Neuron (in vitro differentiated cells): ENCODE measurements at regions not wholly inside any gene's neighbourhood (a gene's known extent, or its start where the extent isn't known, plus 50 kb on each side); places are given as distances from the start of the nearest gene placed in this dataset.

ENCODE experiments used
- H2AFZ ChIP-seq: one replicate; pipeline ENCODE4 v1.6.1; 2013; ENCODE audit warnings: low read depth, mild to moderate bottlenecking, inconsistent platforms, low read length, moderate library complexity
- H3K27me3 ChIP-seq: one replicate; pipeline ENCODE4 v1.6.1; 2013; ENCODE audit warnings: low read length; ENCODE audit not compliant: insufficient read depth
- H3K36me3 ChIP-seq: one replicate; pipeline ENCODE4 v1.6.1; 2013; ENCODE audit warnings: low read length; ENCODE audit not compliant: insufficient read depth
- H3K4me1 ChIP-seq: one replicate; pipeline ENCODE4 v1.6.1; 2013; ENCODE audit warnings: low read length; ENCODE audit not compliant: insufficient read depth
- H3K4me3 ChIP-seq: 2 replicates; pipeline ENCODE4 v1.5.1; 2013; ENCODE audit warnings: mild to moderate bottlenecking, low read length, moderate library complexity
- H3K9me3 ChIP-seq: one replicate; pipeline ENCODE4 v1.6.1; 2013; ENCODE audit warnings: low read length

DNA sequence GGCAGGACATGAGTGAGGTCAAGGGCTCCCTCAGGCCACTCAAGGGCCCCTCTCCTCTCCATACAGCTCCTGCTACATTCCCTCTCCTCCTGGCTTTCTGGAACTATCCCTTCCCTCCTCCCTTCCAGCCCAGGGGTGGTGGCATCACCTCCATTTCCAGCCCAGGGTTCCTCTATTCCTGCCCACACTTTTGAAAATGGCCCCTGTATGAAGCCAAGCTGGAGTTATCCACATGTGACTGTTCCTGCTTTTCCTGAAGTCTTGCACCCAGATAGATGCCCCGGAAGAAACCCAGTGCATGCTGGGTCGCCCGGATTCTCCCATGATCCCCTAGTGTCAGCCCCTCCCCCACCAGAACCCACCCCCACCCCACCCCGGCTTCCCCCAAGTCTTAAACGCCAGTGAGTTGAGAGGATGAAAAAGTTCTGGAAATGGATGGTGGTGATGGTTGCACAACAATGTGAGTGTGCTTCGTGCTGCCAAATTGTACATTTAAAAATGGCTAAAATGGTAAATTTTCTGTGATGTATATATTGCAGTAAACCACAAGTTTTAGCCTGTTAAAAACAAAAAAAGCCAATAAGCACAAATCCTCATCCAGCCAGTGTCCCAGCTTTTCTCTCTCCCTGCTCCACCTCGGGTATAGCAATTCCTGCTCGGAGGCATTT lies 136.9 kb downstream of the SCARB1 start:
- H3K27me3 ChIP-seq = no peaks in the 10 kb centered on the region

GRCh38 chr12:124725597-124726237 lies 137.9 kb downstream of the SCARB1 start:
- H3K9me3 ChIP-seq = peaks cover 2% of the 10 kb centered on the region
- H3K36me3 ChIP-seq = no peaks in the 10 kb centered on the region
- no peaks in the 10 kb centered on the region for H3K27me3 ChIP-seq
- no peak overlapping the region for H2AFZ ChIP-seq
- H3K4me3 ChIP-seq = no peak overlapping the region
- H3K4me1 ChIP-seq = peaks cover 3% of the 10 kb centered on the region

More for the DNA sequence above, 136.9 kb downstream of the SCARB1 start:
- Histone ChIP-seq H3K9me3 (peaks cover 2% of the 10 kb centered on the region), H3K36me3 (no peaks in the 10 kb centered on the region), H2AFZ (no peak overlapping the region), H3K4me3 (no peak overlapping the region), H3K4me1 (no peaks in the 10 kb centered on the region)

DNA sequence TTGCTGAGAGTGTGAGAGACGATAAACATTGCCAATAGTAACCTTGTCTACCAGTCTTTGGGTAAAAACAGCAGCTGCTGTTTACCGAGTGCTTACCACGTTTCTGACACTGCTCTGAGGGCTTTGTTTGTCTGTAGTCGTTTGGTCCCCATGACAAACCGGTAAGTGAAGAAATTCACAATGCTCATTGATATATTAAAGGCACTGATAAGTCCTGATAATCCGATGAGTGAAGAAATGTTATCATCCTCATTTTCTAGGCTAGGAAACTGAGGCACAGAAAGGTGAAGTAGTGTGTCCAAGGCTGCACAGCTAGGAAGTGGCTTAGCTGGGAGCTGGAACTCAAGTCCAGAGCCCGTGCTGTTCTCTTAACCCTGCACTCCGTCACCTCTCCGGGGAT lies 138.6 kb downstream of the SCARB1 start:
- peaks cover 7% of the 10 kb centered on the region for H3K4me1 ChIP-seq
- H2AFZ ChIP-seq = no peak overlapping the region
- no peaks in the 10 kb centered on the region for H3K36me3 ChIP-seq
- peaks cover 2% of the 10 kb centered on the region for H3K9me3 ChIP-seq
- no peak overlapping the region for H3K4me3 ChIP-seq
- H3K27me3 ChIP-seq = no peaks in the 10 kb centered on the region

DNA sequence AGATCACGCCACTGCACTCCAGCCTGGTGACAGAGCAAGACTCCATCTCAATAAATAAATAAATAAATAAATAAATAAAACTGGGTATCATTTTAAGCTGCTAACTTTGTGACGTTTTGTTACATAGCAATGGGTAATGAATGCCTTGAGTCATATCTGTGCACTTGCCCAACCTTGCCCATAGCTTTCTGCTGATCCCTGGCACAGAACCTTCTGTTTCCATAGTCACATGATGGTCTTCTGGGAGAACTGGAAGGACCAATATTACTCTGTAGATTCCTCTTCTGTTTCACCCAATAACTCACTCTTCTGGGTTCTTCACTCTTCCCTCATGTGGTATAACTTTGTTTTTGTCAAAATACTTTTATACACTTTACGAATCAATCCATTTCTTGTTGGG lies 140.8 kb downstream of the SCARB1 start:
- H3K4me3 ChIP-seq = no peak overlapping the region
- H3K27me3 ChIP-seq = peaks cover 5% of the 10 kb centered on the region
- H3K4me1 ChIP-seq = peaks cover 7% of the 10 kb centered on the region
- H3K36me3 ChIP-seq = no peaks in the 10 kb centered on the region
- no peak overlapping the region for H2AFZ ChIP-seq
- peaks cover 2% of the 10 kb centered on the region for H3K9me3 ChIP-seq

DNA sequence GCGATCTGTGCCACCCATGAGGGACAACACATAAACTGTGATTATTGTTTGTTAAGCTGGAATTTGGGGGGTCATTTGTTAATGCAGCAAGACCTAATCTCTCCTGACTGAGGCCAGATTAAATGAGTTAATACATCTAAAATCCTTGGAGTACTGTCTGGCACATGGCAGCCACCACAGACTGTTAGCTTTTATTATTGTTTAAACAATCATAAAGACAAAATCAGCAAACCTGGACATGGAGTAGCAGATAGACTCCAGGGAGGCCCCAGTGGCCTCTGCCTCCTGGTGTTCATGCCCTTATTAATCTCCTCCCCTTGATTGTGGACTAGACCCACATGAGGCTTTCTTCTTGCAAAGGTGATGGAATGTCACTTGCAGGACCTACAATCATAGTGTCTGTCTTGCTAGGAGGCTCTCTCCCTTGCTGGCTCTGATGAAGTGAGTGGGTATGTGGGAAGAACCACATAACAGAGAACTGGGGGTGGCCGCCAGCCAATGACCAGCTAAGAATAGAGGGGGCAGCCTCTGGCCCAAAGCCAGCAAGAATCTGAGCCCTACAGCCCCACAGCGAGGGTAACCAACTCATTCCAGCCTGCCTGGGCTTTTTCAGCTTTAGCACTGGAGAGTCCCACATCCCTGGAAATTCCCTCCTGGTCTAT lies 142.0 kb downstream of the SCARB1 start:
- H2AFZ ChIP-seq = no peak overlapping the region
- no peak overlapping the region for H3K4me3 ChIP-seq

DNA sequence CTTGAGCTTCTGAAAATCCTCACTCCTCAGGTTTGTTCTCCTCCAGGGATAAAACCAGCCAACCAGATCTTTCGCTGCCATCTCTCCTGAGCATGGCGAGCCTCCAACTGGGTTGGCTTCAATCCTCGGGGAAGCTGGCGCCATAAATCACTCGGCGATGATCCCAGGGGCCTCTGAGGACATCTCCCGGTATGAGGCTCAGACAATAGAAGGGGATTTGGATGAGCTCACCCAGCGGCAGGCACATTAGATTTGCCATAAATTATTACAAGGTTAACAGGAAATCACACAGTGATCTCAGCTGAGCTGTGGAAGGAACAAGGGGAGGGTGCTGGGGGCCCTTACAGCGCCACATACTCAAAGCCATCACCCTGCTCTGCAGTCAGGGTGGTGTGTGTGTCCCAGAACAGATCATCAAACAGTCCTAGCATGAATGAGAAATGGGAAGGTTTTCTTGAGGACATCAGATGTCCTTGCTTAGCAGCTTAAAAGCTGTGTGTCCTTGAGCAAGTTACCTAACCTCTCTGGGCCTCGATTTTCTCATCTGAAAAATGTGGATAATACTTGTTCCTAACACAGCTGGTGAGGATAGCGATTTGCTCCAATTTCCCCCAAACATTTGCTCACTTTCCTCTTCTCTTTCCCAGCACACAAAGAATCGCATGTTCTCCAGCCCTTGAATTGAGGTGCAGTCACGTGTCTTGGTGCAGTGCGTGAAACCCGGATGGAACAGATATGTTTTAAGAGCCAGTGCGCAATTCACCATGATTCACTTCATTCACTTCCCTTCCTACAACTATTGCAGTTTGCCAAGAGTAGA lies 142.8 kb downstream of the SCARB1 start:
- Histone ChIP-seq H3K27me3 (peaks cover 5% of the 10 kb centered on the region), H3K4me3 (no peak overlapping the region), H3K4me1 (peaks cover 7% of the 10 kb centered on the region), H3K36me3 (no peaks in the 10 kb centered on the region), H2AFZ (no peak overlapping the region), H3K9me3 (peaks cover 2% of the 10 kb centered on the region)

More for the DNA sequence above, 142.0 kb downstream of the SCARB1 start:
- peaks cover 5% of the 10 kb centered on the region for H3K27me3 ChIP-seq
- H3K4me1 ChIP-seq = peaks cover 7% of the 10 kb centered on the region
- no peaks in the 10 kb centered on the region for H3K36me3 ChIP-seq
- H3K9me3 ChIP-seq = peaks cover 2% of the 10 kb centered on the region

GRCh38 chr12:124720004-124720680 lies 143.5 kb downstream of the SCARB1 start:
- Histone ChIP-seq H3K9me3 (peaks cover 2% of the 10 kb centered on the region), H3K4me3 (no peak overlapping the region), H3K36me3 (no peaks in the 10 kb centered on the region), H2AFZ (no peak overlapping the region), H3K4me1 (peaks cover 7% of the 10 kb centered on the region), H3K27me3 (peaks cover 13% of the 10 kb centered on the region)

GRCh38 chr12:124719231-124719630 lies 144.4 kb downstream of the SCARB1 start:
- Histone ChIP-seq H2AFZ (no peak overlapping the region), H3K4me1 (peaks cover 7% of the 10 kb centered on the region), H3K9me3 (peaks cover 2% of the 10 kb centered on the region), H3K27me3 (peaks cover 14% of the 10 kb centered on the region), H3K4me3 (no peak overlapping the region), H3K36me3 (no peaks in the 10 kb centered on the region)

DNA sequence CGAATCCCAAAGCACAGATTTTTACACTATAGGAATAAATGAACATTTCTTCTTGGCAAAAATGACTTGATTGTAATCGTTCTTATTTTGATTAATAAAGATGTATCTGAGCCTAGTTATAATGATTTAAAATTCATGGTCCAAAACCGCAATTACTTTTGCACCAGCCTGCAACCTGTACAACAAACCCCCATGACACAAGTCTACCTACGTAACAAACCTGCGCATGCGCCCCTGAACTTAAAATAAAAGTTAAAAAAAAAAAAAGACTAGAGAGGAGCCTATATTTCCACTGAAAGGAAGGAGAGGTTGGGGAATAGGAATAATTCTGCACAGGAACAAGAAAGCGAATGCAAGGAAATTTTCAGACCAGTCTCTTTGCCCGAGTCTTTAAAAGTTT lies 145.2 kb downstream of the SCARB1 start:
- Histone ChIP-seq H3K9me3 (peaks cover 2% of the 10 kb centered on the region), H3K4me1 (peaks cover 10% of the 10 kb centered on the region), H3K36me3 (no peaks in the 10 kb centered on the region), H3K27me3 (peaks cover 14% of the 10 kb centered on the region), H2AFZ (no peak overlapping the region), H3K4me3 (no peak overlapping the region)

GRCh38 chr12:124718036-124718435 lies 145.6 kb downstream of the SCARB1 start:
- no peak overlapping the region for H2AFZ ChIP-seq
- peaks cover 13% of the 10 kb centered on the region for H3K4me1 ChIP-seq
- H3K9me3 ChIP-seq = no peaks in the 10 kb centered on the region
- no peak overlapping the region for H3K4me3 ChIP-seq
- no peaks in the 10 kb centered on the region for H3K36me3 ChIP-seq
- peaks cover 14% of the 10 kb centered on the region for H3K27me3 ChIP-seq

DNA sequence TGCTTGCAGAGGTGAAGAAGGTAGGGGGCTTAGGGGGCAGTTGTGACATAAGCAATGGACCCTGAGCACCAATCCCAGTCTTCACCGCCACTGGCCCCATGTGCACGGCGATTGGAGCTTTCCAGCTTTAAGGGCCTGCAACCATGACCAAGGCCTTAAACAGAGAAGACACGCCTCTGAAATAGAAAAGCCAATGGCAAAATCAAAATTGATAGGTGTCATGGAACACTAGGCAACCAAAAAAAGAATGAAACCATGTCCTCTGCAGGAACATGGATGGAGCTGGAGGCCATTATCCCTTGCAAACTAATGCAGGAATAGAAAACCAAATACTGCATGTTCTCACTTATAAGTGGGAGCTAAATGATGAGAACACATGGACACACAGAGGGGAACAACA lies 146.3 kb downstream of the SCARB1 start:
- Histone ChIP-seq H3K9me3 (no peaks in the 10 kb centered on the region), H3K4me3 (no peak overlapping the region), H3K4me1 (peaks cover 13% of the 10 kb centered on the region), H3K36me3 (no peaks in the 10 kb centered on the region), H2AFZ (no peak overlapping the region), H3K27me3 (peaks cover 14% of the 10 kb centered on the region)

GRCh38 chr12:124716208-124717130 lies 147.2 kb downstream of the SCARB1 start:
- Histone ChIP-seq H3K27me3 (peaks cover 14% of the 10 kb centered on the region), H3K4me3 (no peak overlapping the region), H2AFZ (no peak overlapping the region), H3K36me3 (no peaks in the 10 kb centered on the region), H3K9me3 (no peaks in the 10 kb centered on the region), H3K4me1 (peaks cover 16% of the 10 kb centered on the region)
